ENCODE measurements at regions not wholly inside any gene's neighbourhood (a gene's known extent, or its start where the extent isn't known, plus 50 kb on each side); places are given as distances from the start of the nearest gene placed in this dataset.
A peak's percentile ranks its signal among the peaks of the same experiment; 100 is the strongest.

DNA sequence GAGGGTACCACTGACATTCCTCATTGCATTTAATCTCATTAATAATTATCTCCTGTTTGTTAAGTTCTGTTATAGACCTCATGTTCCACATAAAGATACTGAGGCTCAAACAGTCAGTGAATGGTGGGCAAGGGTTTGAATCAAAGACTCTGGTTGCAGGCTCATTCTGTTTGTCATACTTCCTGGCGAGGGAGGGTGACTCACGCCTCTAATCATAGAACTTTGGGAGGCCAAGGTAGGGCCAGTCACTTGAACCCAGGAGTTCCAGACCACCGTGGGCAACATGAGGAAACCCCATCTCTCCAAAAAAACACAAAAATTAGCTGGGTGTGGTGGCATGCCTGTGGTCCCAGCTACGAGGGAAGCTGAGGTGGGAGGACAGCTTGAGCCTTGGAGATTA, 220.7 kb upstream of the MIR17HG start:
- Mint-ChIP-seq H3K27me3 (peaks cover 0 to 12% (median 0%) of the 10 kb centered on the region in 5 donors), H3K9me3 (no peaks in the 10 kb centered on the region), H3K36me3 (no peaks in the 10 kb centered on the region), H3K4me3 (no peak overlapping the region), H3K27ac (no peak overlapping the region), H3K4me1 (no peaks in the 10 kb centered on the region)
- POLR2A ChIA-PET = no interaction called here
- ATAC-seq = no peak
- DNase-seq = no peak

GRCh38 chr13:91127995-91128394, 219.5 kb upstream of the MIR17HG start:
- no peaks in the 10 kb centered on the region for H3K9me3 Mint-ChIP-seq
- no peaks in the 10 kb centered on the region for H3K4me1 Mint-ChIP-seq
- H3K27ac Mint-ChIP-seq = no peak overlapping the region
- POLR2A ChIA-PET = no interaction called here
- H3K27me3 Mint-ChIP-seq = peaks cover 0 to 12% (median 0%) of the 10 kb centered on the region in 5 donors
- H3K36me3 Mint-ChIP-seq = no peaks in the 10 kb centered on the region
- ATAC-seq (no peak), DNase-seq (no peak)
- no peak overlapping the region for H3K4me3 Mint-ChIP-seq

GRCh38 chr13:91132381-91132780, 215.1 kb upstream of the MIR17HG start:
- peaks cover 0 to 13% (median 0%) of the 10 kb centered on the region in 5 donors for H3K27me3 Mint-ChIP-seq
- POLR2A ChIA-PET = no interaction called here
- H3K27ac Mint-ChIP-seq = no peak overlapping the region
- no peaks in the 10 kb centered on the region for H3K4me1 Mint-ChIP-seq
- no peak overlapping the region for H3K4me3 Mint-ChIP-seq
- ATAC-seq (no peak), DNase-seq (no peak)
- no peaks in the 10 kb centered on the region for H3K36me3 Mint-ChIP-seq
- no peaks in the 10 kb centered on the region for H3K9me3 Mint-ChIP-seq

GRCh38 chr13:91132786-91133185, 214.7 kb upstream of the MIR17HG start:
- H3K4me1 Mint-ChIP-seq = no peaks in the 10 kb centered on the region
- H3K4me3 Mint-ChIP-seq = no peak overlapping the region
- no peaks in the 10 kb centered on the region for H3K9me3 Mint-ChIP-seq
- peaks cover 0 to 13% (median 0%) of the 10 kb centered on the region in 5 donors for H3K27me3 Mint-ChIP-seq
- DNase-seq = no peak
- H3K27ac Mint-ChIP-seq = no peak overlapping the region
- H3K36me3 Mint-ChIP-seq = no peaks in the 10 kb centered on the region
- ATAC-seq = no peak
- POLR2A ChIA-PET = no interaction called here

DNA sequence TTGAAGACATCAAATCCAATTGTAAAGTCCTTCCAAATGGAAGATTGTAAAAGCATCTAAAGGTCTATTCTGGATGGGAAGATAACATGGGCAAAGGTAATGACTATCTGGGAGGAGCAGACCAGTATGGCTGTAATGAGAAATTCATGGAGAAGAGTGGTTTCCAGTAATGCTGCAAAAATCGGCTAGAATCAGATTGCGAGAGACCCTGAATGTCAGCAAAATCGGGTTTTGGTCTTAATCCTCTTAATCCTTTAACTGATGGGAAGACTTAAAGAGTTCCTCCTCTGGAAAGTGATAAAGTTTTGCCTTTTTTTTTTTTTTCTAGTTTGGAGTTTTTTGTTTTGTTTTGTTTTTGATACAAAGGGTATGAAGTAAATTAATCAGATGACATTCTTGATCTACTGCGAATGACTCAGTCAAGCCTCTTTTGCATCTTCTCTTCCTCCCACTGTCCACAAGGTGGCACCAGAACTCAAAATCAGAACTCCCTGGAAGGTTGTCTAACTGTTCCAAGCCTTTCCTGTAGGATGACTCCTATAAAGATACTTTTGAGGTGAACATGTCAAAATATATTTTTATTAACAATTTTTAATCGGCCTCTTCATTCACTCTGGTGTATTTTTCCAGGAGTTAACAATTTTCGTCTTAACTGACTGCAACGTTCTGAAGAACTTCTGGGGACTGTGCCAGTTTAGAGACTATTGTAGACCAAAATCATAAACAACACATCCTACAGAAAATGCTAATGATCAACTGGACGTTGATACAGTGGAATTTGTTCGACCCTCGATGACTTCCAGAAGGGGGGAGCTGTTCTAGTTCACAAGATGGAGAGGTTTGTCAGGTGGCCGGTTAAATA, 213.3 kb upstream of the MIR17HG start:
- no peak for ATAC-seq
- Mint-ChIP-seq H3K9me3 (no peaks in the 10 kb centered on the region), H3K4me3 (no peak overlapping the region), H3K36me3 (no peaks in the 10 kb centered on the region), H3K27me3 (peaks cover 0 to 9% (median 0%) of the 10 kb centered on the region in 5 donors), H3K27ac (no peak overlapping the region), H3K4me1 (no peaks in the 10 kb centered on the region)
- POLR2A ChIA-PET = no interaction called here
- DNase-seq = peak in 4 of 10 donors; percentile 9 to 35 (median 22)

- H3K4me1 Mint-ChIP-seq = no peaks in the 10 kb centered on the region
These were observed 212.7 kb upstream of the MIR17HG start for GRCh38 chr13:91134803-91135184.

DNA sequence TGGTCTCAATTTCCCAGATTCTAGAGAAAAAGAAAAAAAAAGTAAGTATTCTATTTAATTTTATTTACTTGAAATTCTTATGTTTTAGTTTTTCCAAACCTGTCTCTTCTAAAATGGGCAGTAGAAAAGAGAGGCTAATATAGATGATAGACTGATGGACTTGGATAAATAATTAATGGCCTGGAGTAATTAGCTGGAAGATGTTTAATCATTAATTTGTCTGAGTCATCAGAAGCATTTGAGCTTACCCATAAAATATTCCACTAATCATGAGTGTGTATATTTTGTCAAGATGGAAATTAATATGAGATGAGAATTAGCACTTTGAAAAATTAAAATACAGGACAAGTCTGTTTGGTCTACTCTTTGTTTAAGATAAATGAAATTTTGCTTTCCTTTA, 212.1 kb upstream of the MIR17HG start:
- POLR2A ChIA-PET = no interaction called here
- DNase-seq (no peak), ATAC-seq (no peak)
- Mint-ChIP-seq H3K4me3 (no peak overlapping the region), H3K4me1 (no peaks in the 10 kb centered on the region), H3K27me3 (peaks cover 0 to 8% (median 0%) of the 10 kb centered on the region in 5 donors), H3K36me3 (no peaks in the 10 kb centered on the region), H3K27ac (no peak overlapping the region), H3K9me3 (no peaks in the 10 kb centered on the region)

More at GRCh38 chr13:91134803-91135184, 212.7 kb upstream of the MIR17HG start:
- Mint-ChIP-seq H3K36me3 (no peaks in the 10 kb centered on the region), H3K27me3 (peaks cover 0 to 12% (median 0%) of the 10 kb centered on the region in 5 donors), H3K9me3 (no peaks in the 10 kb centered on the region), H3K4me3 (no peak overlapping the region), H3K27ac (no peak overlapping the region)
- POLR2A ChIA-PET = no interaction called here
- ATAC-seq (no peak), DNase-seq (no peak)

GRCh38 chr13:91135968-91136367, 211.5 kb upstream of the MIR17HG start:
- DNase-seq (no peak), ATAC-seq (no peak)
- H3K27ac Mint-ChIP-seq = no peak overlapping the region
- no peaks in the 10 kb centered on the region for H3K36me3 Mint-ChIP-seq
- no peaks in the 10 kb centered on the region for H3K4me1 Mint-ChIP-seq
- POLR2A ChIA-PET = no interaction called here
- no peaks in the 10 kb centered on the region for H3K9me3 Mint-ChIP-seq
- H3K4me3 Mint-ChIP-seq = no peak overlapping the region
- H3K27me3 Mint-ChIP-seq = peaks cover 0 to 8% (median 0%) of the 10 kb centered on the region in 5 donors

- no peak overlapping the region for H3K4me3 Mint-ChIP-seq
- DNase-seq (no peak), ATAC-seq (no peak)
- H3K27ac Mint-ChIP-seq = no peak overlapping the region
- H3K4me1 Mint-ChIP-seq = no peaks in the 10 kb centered on the region
- H3K9me3 Mint-ChIP-seq = no peaks in the 10 kb centered on the region
- POLR2A ChIA-PET = no interaction called here
- H3K27me3 Mint-ChIP-seq = peaks cover 0 to 8% (median under 1%) of the 10 kb centered on the region in 5 donors
- H3K36me3 Mint-ChIP-seq = no peaks in the 10 kb centered on the region
These were observed 210.7 kb upstream of the MIR17HG start for GRCh38 chr13:91136806-91137205.

GRCh38 chr13:91139232-91139631, 208.3 kb upstream of the MIR17HG start:
- Mint-ChIP-seq H3K4me1 (no peaks in the 10 kb centered on the region), H3K27me3 (peaks cover 0 to 8% (median 0%) of the 10 kb centered on the region in 5 donors), H3K36me3 (no peaks in the 10 kb centered on the region), H3K4me3 (no peak overlapping the region), H3K27ac (no peak overlapping the region), H3K9me3 (no peaks in the 10 kb centered on the region)
- DNase-seq = no peak
- POLR2A ChIA-PET = no interaction called here
- ATAC-seq = no peak

- POLR2A ChIA-PET = no interaction called here
- DNase-seq (no peak), ATAC-seq (no peak)
- Mint-ChIP-seq H3K4me3 (no peak overlapping the region), H3K4me1 (no peaks in the 10 kb centered on the region), H3K27ac (no peak overlapping the region), H3K36me3 (no peaks in the 10 kb centered on the region), H3K27me3 (peaks cover 0 to 13% (median 1%) of the 10 kb centered on the region in 5 donors), H3K9me3 (no peaks in the 10 kb centered on the region)
These were observed 205.9 kb upstream of the MIR17HG start for GRCh38 chr13:91141543-91142061.

DNA sequence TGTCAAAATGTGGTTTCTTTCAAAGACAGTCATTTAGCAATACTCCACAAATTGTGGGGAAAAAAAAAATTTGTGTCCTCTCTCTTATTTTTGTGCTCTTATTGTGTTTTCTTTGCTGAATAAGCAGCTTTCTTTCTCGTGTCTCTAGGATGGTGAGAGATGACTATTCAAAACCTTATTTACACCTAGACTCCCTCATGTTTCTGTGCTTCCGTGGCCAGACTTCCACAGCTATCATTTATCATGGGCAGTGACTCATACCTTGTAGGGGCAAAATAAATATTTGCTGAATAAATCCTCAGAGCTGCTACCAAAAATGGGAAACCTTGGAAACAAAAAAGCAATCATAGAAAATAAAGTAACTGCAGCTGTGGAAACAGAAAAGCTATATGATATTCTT, 204.9 kb upstream of the MIR17HG start:
- H3K4me1 Mint-ChIP-seq = no peaks in the 10 kb centered on the region
- POLR2A ChIA-PET = no interaction called here
- no peaks in the 10 kb centered on the region for H3K9me3 Mint-ChIP-seq
- H3K36me3 Mint-ChIP-seq = no peaks in the 10 kb centered on the region
- H3K27me3 Mint-ChIP-seq = peaks cover 0 to 16% (median 2%) of the 10 kb centered on the region in 5 donors
- no peak overlapping the region for H3K4me3 Mint-ChIP-seq
- ATAC-seq (no peak), DNase-seq (no peak)
- no peak overlapping the region for H3K27ac Mint-ChIP-seq

DNA sequence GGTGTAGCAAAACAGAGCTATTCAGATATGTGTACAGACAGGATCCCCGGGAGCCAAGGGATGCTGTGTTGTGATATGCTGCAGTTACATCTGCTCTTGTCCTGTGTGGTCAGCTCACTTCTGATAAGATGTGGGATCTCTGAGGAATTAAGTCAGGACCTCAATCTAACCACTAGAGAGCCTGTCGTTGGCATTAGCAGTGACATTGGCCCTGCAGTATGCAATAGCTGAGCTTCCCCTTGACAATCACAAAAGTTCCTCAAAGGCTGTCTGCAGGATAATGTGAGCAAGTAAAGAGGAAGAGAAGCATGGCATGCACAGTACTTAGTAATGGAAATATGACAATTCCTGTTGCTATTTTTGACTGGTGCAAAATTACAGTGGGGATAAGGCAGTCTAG, 203.4 kb upstream of the MIR17HG start:
- DNase-seq (no peak), ATAC-seq (no peak)
- no peaks in the 10 kb centered on the region for H3K9me3 Mint-ChIP-seq
- peaks cover 0 to 16% (median 4%) of the 10 kb centered on the region in 5 donors for H3K27me3 Mint-ChIP-seq
- H3K4me3 Mint-ChIP-seq = no peak overlapping the region
- POLR2A ChIA-PET = no interaction called here
- H3K27ac Mint-ChIP-seq = no peak overlapping the region
- H3K4me1 Mint-ChIP-seq = no peaks in the 10 kb centered on the region
- no peaks in the 10 kb centered on the region for H3K36me3 Mint-ChIP-seq

DNA sequence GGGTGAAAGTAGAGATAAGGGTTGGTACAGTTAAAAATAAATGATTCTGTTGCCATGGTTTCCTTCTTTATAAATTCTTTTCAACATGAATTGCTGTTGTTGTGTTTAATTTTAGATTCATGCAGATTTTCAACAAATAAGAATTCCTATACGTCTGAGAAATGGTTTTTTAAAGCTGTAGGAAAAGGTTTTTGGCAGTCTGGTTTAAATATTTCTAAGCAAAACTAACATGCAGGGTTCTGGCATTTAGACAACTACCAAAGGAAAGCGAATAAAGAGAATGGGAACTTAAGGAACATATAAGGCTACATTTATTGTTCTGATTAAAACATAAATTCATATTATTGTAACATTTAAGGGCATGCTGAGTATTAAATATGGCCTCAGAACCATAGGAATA, 203.0 kb upstream of the MIR17HG start:
- no peak for DNase-seq
- POLR2A ChIA-PET = no interaction called here
- H3K27me3 Mint-ChIP-seq = peaks cover 0 to 16% (median 4%) of the 10 kb centered on the region in 5 donors
- H3K9me3 Mint-ChIP-seq = no peaks in the 10 kb centered on the region
- H3K4me3 Mint-ChIP-seq = no peak overlapping the region
- no peaks in the 10 kb centered on the region for H3K36me3 Mint-ChIP-seq
- H3K4me1 Mint-ChIP-seq = no peaks in the 10 kb centered on the region
- no peak overlapping the region for H3K27ac Mint-ChIP-seq
- no peak for ATAC-seq

All from naive thymus-derived CD8-positive, alpha-beta T cell (primary cell).